Femur (tissue), 1 donor: ENCODE measurements at regions not wholly inside any gene's neighbourhood (a gene's known extent, or its start where the extent isn't known, plus 50 kb on each side); places are given as distances from the start of the nearest gene placed in this dataset.
"Not testable (repeated sequence)": the region's sequence is repeated elsewhere in the genome, so short reads cannot be mapped to it uniquely, and the experiment has no call there.

Experiments
- DNase-seq: peaks from one replicate; pipeline ENCODE4 v3.0.0-alpha.2; 2017

- no peak for DNase-seq
These were observed 165.2 kb downstream of the GNAT3 start for GRCh38 chr7:80346704-80347103.

- peak; percentile 36 for DNase-seq
These were observed 176.2 kb downstream of the GNAT3 start for GRCh38 chr7:80335511-80336231.

- no peak for DNase-seq
These were observed 177.0 kb downstream of the GNAT3 start for GRCh38 chr7:80334908-80335307.

GRCh38 chr7:80334196-80334595 lies 177.7 kb downstream of the GNAT3 start:
- no peak for DNase-seq

- DNase-seq, result no peak
These were observed 178.8 kb downstream of the GNAT3 start for GRCh38 chr7:80333040-80333439.

GRCh38 chr7:80330434-80330833 lies 181.4 kb downstream of the GNAT3 start:
- DNase-seq, result no peak

- no peak for DNase-seq
These were observed 187.8 kb downstream of the GNAT3 start for GRCh38 chr7:80324032-80324431.

GRCh38 chr7:80319461-80319860 lies 184.8 kb downstream of the GNAI1 start:
- DNase-seq, result no peak

GRCh38 chr7:80318081-80318480 lies 183.4 kb downstream of the GNAI1 start:
- no peak for DNase-seq

GRCh38 chr7:80316811-80317210 lies 182.2 kb downstream of the GNAI1 start:
- DNase-seq, result no peak

- no peak for DNase-seq
These were observed 179.1 kb downstream of the GNAI1 start for GRCh38 chr7:80313716-80314115.

- no peak for DNase-seq
These were observed 178.5 kb downstream of the GNAI1 start for GRCh38 chr7:80313067-80313626.

- peak; percentile 76 for DNase-seq
These were observed 177.6 kb downstream of the GNAI1 start for GRCh38 chr7:80312139-80312661.

- no peak for DNase-seq
These were observed 176.7 kb downstream of the GNAI1 start for GRCh38 chr7:80311313-80311712.

GRCh38 chr7:80309971-80310549 lies 175.4 kb downstream of the GNAI1 start:
- DNase-seq, result no peak

- no peak for DNase-seq
These were observed 174.7 kb downstream of the GNAI1 start for GRCh38 chr7:80309377-80309776.

GRCh38 chr7:80307227-80307856 lies 172.7 kb downstream of the GNAI1 start:
- peak; percentile 52 for DNase-seq

- DNase-seq, result no peak
These were observed 168.7 kb downstream of the GNAI1 start for GRCh38 chr7:80303315-80303714.

GRCh38 chr7:80302636-80303035 lies 168.0 kb downstream of the GNAI1 start:
- DNase-seq, result no peak

GRCh38 chr7:80302078-80302477 lies 167.4 kb downstream of the GNAI1 start:
- no peak for DNase-seq

- DNase-seq, result no peak
These were observed 163.6 kb downstream of the GNAI1 start for GRCh38 chr7:80298201-80298600.

GRCh38 chr7:80294346-80294745 lies 159.7 kb downstream of the GNAI1 start:
- DNase-seq, result no peak

- not testable (repeated sequence) for DNase-seq
These were observed 158.0 kb downstream of the GNAI1 start for GRCh38 chr7:80292634-80293033.
